Astrocyte of the cerebellum (primary cell): ENCODE measurements at regions not wholly inside any gene's neighbourhood (a gene's known extent, or its start where the extent isn't known, plus 50 kb on each side); places are given as distances from the start of the nearest gene placed in this dataset.

Experiments
- DNase-seq: peaks from one replicate; pipeline ENCODE4 v3.0.0-alpha.2; 2011; ENCODE audit warnings: low read depth
- H3K4me3 ChIP-seq: 2 replicates; pipeline ENCODE4 v1.5.1; 2011; ENCODE audit warnings: mild to moderate bottlenecking, low read depth, low read length, moderate library complexity
- CTCF ChIP-seq: IDR thresholded peaks from 2 replicates; pipeline ENCODE4 v1.5.1; 2012; ENCODE audit warnings: low read length, low read depth, moderate library complexity, mild to moderate bottlenecking; ENCODE audit errors: missing control alignments
- in situ Hi-C: cut with HindIII; loops from 2 replicates; pipeline ENCODE4 v1.10.0; 2017; ENCODE audit warnings: low sequenced_read_pairs

- no peak for DNase-seq
- H3K4me3 ChIP-seq: no peak overlapping the region
- in situ Hi-C loops: no loop called here
- no peak for TF ChIP-seq CTCF
Measured at GRCh38 chr9:36492865-36493264, 79.8 kb upstream of the MELK start.

- in situ Hi-C loops: no loop called here
- TF ChIP-seq CTCF: no peak
- no peak for DNase-seq
- H3K4me3 ChIP-seq: no peak overlapping the region
Measured at GRCh38 chr9:36489453-36489852, 83.2 kb upstream of the MELK start.

- no peak for TF ChIP-seq CTCF
- in situ Hi-C loops: no loop called here
- peak overlapping the region; percentile 44 for H3K4me3 ChIP-seq
- no peak for DNase-seq
Measured at GRCh38 chr9:36488389-36488756, 84.3 kb upstream of the MELK start.

GRCh38 chr9:36487482-36488388, 85.0 kb upstream of the MELK start:
- peak overlapping the region; percentile 63 for H3K4me3 ChIP-seq
- in situ Hi-C loops: no loop called here
- DNase-seq: peak; percentile 69
- peak; percentile 8 for TF ChIP-seq CTCF

- DNase-seq: no peak
- peak overlapping the region; percentile 63 for H3K4me3 ChIP-seq
- in situ Hi-C loops: no loop called here
- no peak for TF ChIP-seq CTCF
Measured at GRCh38 chr9:36486933-36487481, 85.7 kb upstream of the MELK start.

- no peak for DNase-seq
- in situ Hi-C loops: no loop called here
- no peak for TF ChIP-seq CTCF
- H3K4me3 ChIP-seq: peak overlapping the region; percentile 63
Measured at GRCh38 chr9:36486329-36486932, 86.3 kb upstream of the MELK start.
